ENCODE measurements at regions not wholly inside any gene's neighbourhood (a gene's known extent, or its start where the extent isn't known, plus 50 kb on each side); places are given as distances from the start of the nearest gene placed in this dataset.

DNA sequence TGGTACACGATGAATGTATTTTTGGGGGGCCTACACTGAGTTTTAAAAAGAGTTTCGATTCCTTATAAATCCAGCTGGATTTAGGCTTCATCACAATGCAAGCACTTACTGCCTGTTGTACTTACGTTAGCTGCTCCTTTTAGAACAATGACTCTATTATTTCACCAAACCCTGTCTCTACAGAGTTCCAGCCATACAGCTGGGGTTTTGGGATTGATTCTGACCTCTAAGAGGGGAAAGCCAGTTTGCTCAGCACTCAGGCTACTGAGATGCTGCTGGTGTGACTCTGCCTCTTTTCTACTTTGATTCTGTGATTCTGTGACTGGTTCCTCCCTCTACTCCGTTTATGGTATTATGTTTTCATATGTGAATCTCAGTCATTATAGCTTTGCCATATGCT is 329.7 kb downstream of the ABCC12 start:
- Histone ChIP-seq H3K27ac (ENCODE audit: low read depth) (no peak overlapping the region), H3K4me2 (no peak overlapping the region), H3K79me2 (replicated peaks; ENCODE audit: insufficient read depth) (no peaks in the 10 kb centered on the region), H3K27me3 (ENCODE audit: insufficient read depth) (no peaks in the 10 kb centered on the region), H3K9me2 (ENCODE audit: insufficient read depth) (peaks cover 16% of the 10 kb centered on the region; the same call in 1 of the 2 replicates), H3K4me3 (no peak overlapping the region), H2AFZ (no peak overlapping the region), H3K36me3 (ENCODE audit: insufficient read depth) (no peaks in the 10 kb centered on the region), H3F3A (replicated peaks; ENCODE audit: low read depth) (no peaks in the 10 kb centered on the region), H4K20me1 (replicated peaks; ENCODE audit: insufficient read depth) (no peaks in the 10 kb centered on the region), H3K4me1 (ENCODE audit: insufficient read depth) (no peaks in the 10 kb centered on the region)
- H3K4me1 Mint-ChIP-seq, result no peaks in the 10 kb centered on the region
- no peaks in the 10 kb centered on the region for H3K27me3 Mint-ChIP-seq (ENCODE audit: insufficient read depth, low read depth, poor library complexity)
- no peak for DNase-seq (ENCODE audit: low spot score)
- peaks cover 26% of the 10 kb centered on the region for H3K9me3 Mint-ChIP-seq
- TF ChIP-seq EZH2 (IDR thresholded peaks at IDR 0.05; ENCODE audit: low read depth, unreplicated experiment) (no peak), POLR2AphosphoS5 (IDR thresholded peaks at IDR 0.05; ENCODE audit: low read depth) (no peak), NANOG (IDR thresholded peaks at IDR 0.05; ENCODE audit: borderline replicate concordance) (no peak)
- no peak overlapping the region for H3K27ac Mint-ChIP-seq
- no peak overlapping the region for H3K4me3 Mint-ChIP-seq
- ATAC-seq, result no peak
- peaks cover 12% of the 10 kb centered on the region; the same call in 2 of the 3 replicates for H3K36me3 Mint-ChIP-seq (ENCODE audit: low read depth)

DNA sequence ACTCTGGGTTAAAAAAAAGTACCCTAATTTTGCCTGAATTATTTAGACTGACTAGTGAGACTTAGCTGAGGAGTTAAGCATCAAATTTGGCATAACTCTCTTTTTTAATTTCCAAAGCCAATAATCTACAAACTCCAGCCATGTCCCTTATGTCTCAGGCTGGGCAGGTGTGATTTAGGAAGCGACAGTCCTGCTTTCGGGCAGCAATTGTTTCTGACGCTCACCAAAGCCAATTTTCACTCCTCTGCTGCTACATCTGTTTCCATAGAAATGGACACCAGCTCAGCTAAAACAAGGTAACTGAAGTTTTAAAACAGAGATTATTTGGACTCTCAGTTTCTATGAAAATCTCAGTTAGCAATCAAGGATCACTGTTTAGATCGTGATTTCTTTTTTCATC is 338.7 kb downstream of the ABCC12 start:
- ATAC-seq (no peak), DNase-seq (ENCODE audit: low spot score) (no peak)
- Histone ChIP-seq H3K27me3 (ENCODE audit: insufficient read depth) (no peaks in the 10 kb centered on the region), H3K4me1 (ENCODE audit: insufficient read depth) (no peaks in the 10 kb centered on the region), H3K36me3 (ENCODE audit: insufficient read depth) (peaks cover 4% of the 10 kb centered on the region; the same call in 1 of the 2 replicates), H4K20me1 (replicated peaks; ENCODE audit: insufficient read depth) (no peaks in the 10 kb centered on the region), H3F3A (replicated peaks; ENCODE audit: low read depth) (no peaks in the 10 kb centered on the region), H2AFZ (peak overlapping the region; percentile 38; the same call in 1 of the 2 replicates), H3K79me2 (replicated peaks; ENCODE audit: insufficient read depth) (no peaks in the 10 kb centered on the region), H3K27ac (ENCODE audit: low read depth) (no peak overlapping the region), H3K4me2 (no peak overlapping the region), H3K4me3 (no peak overlapping the region), H3K9me2 (ENCODE audit: insufficient read depth) (no peaks in the 10 kb centered on the region)
- peaks cover 40% of the 10 kb centered on the region for H3K9me3 Mint-ChIP-seq
- no peak overlapping the region for H3K4me3 Mint-ChIP-seq
- H3K27me3 Mint-ChIP-seq (ENCODE audit: insufficient read depth, low read depth, poor library complexity), result no peaks in the 10 kb centered on the region
- no peaks in the 10 kb centered on the region for H3K4me1 Mint-ChIP-seq
- peaks cover 22% of the 10 kb centered on the region for H3K36me3 Mint-ChIP-seq (ENCODE audit: low read depth)
- no peak overlapping the region for H3K27ac Mint-ChIP-seq
- TF ChIP-seq, protein P1, sequence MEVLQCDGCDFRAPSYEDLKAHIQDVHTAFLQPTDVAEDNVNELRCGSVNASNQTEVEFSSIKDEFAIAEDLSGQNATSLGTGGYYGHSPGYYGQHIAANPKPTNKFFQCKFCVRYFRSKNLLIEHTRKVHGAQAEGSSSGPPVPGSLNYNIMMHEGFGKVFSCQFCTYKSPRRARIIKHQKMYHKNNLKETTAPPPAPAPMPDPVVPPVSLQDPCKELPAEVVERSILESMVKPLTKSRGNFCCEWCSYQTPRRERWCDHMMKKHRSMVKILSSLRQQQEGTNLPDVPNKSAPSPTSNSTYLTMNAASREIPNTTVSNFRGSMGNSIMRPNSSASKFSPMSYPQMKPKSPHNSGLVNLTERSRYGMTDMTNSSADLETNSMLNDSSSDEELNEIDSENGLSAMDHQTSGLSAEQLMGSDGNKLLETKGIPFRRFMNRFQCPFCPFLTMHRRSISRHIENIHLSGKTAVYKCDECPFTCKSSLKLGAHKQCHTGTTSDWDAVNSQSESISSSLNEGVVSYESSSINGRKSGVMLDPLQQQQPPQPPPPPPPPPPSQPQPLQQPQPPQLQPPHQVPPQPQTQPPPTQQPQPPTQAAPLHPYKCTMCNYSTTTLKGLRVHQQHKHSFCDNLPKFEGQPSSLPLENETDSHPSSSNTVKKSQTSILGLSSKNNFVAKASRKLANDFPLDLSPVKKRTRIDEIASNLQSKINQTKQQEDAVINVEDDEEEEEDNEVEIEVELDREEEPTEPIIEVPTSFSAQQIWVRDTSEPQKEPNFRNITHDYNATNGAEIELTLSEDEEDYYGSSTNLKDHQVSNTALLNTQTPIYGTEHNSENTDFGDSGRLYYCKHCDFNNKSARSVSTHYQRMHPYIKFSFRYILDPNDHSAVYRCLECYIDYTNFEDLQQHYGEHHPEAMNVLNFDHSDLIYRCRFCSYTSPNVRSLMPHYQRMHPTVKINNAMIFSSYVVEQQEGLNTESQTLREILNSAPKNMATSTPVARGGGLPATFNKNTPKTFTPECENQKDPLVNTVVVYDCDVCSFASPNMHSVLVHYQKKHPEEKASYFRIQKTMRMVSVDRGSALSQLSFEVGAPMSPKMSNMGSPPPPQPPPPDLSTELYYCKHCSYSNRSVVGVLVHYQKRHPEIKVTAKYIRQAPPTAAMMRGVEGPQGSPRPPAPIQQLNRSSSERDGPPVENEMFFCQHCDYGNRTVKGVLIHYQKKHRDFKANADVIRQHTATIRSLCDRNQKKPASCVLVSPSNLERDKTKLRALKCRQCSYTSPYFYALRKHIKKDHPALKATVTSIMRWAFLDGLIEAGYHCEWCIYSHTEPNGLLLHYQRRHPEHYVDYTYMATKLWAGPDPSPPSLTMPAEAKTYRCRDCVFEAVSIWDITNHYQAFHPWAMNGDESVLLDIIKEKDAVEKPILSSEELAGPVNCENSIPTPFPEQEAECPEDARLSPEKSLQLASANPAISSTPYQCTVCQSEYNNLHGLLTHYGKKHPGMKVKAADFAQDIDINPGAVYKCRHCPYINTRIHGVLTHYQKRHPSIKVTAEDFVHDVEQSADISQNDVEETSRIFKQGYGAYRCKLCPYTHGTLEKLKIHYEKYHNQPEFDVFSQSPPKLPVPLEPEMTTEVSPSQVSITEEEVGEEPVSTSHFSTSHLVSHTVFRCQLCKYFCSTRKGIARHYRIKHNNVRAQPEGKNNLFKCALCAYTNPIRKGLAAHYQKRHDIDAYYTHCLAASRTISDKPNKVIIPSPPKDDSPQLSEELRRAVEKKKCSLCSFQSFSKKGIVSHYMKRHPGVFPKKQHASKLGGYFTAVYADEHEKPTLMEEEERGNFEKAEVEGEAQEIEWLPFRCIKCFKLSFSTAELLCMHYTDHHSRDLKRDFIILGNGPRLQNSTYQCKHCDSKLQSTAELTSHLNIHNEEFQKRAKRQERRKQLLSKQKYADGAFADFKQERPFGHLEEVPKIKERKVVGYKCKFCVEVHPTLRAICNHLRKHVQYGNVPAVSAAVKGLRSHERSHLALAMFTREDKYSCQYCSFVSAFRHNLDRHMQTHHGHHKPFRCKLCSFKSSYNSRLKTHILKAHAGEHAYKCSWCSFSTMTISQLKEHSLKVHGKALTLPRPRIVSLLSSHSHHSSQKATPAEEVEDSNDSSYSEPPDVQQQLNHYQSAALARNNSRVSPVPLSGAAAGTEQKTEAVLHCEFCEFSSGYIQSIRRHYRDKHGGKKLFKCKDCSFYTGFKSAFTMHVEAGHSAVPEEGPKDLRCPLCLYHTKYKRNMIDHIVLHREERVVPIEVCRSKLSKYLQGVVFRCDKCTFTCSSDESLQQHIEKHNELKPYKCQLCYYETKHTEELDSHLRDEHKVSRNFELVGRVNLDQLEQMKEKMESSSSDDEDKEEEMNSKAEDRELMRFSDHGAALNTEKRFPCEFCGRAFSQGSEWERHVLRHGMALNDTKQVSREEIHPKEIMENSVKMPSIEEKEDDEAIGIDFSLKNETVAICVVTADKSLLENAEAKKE (CRISPR knock-in tag; IDR thresholded peaks at IDR 0.05), result no peak
- TF ChIP-seq JUNB (IDR thresholded peaks at IDR 0.05; ENCODE audit: unreplicated experiment), result no peak
- TF ChIP-seq EZH2phosphoT487 (IDR thresholded peaks at IDR 0.05; ENCODE audit: unreplicated experiment), result no peak
- TF ChIP-seq ZNF331 (CRISPR knock-in tag; IDR thresholded peaks at IDR 0.05; ENCODE audit: low read depth), result no peak
- TF ChIP-seq EZH2 (IDR thresholded peaks at IDR 0.05; ENCODE audit: low read depth, unreplicated experiment), result no peak
- no peak for TF ChIP-seq CREB1 (CRISPR knock-in tag; IDR thresholded peaks at IDR 0.05; ENCODE audit: low read depth)
- TF ChIP-seq STAT1 (IDR thresholded peaks at IDR 0.05; ENCODE audit: unreplicated experiment), result no peak
- TF ChIP-seq ZNF114 (CRISPR knock-in tag; IDR thresholded peaks at IDR 0.05), result no peak
- TF ChIP-seq POLR2AphosphoS5 (IDR thresholded peaks at IDR 0.05; ENCODE audit: low read depth), result no peak
- TF ChIP-seq, protein P2, sequence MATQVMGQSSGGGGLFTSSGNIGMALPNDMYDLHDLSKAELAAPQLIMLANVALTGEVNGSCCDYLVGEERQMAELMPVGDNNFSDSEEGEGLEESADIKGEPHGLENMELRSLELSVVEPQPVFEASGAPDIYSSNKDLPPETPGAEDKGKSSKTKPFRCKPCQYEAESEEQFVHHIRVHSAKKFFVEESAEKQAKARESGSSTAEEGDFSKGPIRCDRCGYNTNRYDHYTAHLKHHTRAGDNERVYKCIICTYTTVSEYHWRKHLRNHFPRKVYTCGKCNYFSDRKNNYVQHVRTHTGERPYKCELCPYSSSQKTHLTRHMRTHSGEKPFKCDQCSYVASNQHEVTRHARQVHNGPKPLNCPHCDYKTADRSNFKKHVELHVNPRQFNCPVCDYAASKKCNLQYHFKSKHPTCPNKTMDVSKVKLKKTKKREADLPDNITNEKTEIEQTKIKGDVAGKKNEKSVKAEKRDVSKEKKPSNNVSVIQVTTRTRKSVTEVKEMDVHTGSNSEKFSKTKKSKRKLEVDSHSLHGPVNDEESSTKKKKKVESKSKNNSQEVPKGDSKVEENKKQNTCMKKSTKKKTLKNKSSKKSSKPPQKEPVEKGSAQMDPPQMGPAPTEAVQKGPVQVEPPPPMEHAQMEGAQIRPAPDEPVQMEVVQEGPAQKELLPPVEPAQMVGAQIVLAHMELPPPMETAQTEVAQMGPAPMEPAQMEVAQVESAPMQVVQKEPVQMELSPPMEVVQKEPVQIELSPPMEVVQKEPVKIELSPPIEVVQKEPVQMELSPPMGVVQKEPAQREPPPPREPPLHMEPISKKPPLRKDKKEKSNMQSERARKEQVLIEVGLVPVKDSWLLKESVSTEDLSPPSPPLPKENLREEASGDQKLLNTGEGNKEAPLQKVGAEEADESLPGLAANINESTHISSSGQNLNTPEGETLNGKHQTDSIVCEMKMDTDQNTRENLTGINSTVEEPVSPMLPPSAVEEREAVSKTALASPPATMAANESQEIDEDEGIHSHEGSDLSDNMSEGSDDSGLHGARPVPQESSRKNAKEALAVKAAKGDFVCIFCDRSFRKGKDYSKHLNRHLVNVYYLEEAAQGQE (IDR thresholded peaks at IDR 0.05; ENCODE audit: unreplicated experiment), result no peak
- TF ChIP-seq NANOG (IDR thresholded peaks at IDR 0.05; ENCODE audit: borderline replicate concordance), result no peak
